GM12878 (cell line): ENCODE measurements at regions not wholly inside any gene's neighbourhood (a gene's known extent, or its start where the extent isn't known, plus 50 kb on each side); places are given as distances from the start of the nearest gene placed in this dataset.

Experiments
- ATAC-seq: fragments of 200-7000 bp; cut with Tn5 transposase; 3 replicates; pipeline ENCODE4 v1.9.1; 2020; ENCODE audit warnings: mild to moderate bottlenecking, moderate library complexity
- BruUV-seq: library from RNA; stranded (reverse); fragments of 400-500 nt; replicated peaks from 2 replicates; lab custom pipeline; 2021; lab: Mats Ljungman, UMichigan
- CTCF ChIA-PET: fragments of 300-600 bp; sonication (Branson Sonifier 250); formaldehyde crosslinking; extraction: SDS; loops from one replicate; lab custom pipeline; 2021; ENCODE audit warnings: inconsistent platforms; lab: Yijun Ruan, JAX
- POLR2A ChIA-PET: fragments of 350-600 bp; formaldehyde crosslinking; extraction: SDS; loops from one replicate; lab custom pipeline; 2021; ENCODE audit warnings: inconsistent platforms; lab: Charles Lee
- RAD21 ChIA-PET: fragments of 300-600 bp; sonication (Branson Sonifier 250); formaldehyde crosslinking; loops from one replicate; lab custom pipeline; 2023; ENCODE audit warnings: antibody characterized with exemption; ENCODE audit not compliant: unreplicated experiment; lab: Charles Lee
- SMC1A ChIA-PET: fragments of 300-600 bp; sonication (Branson Sonifier 250); formaldehyde crosslinking; loops from one replicate; lab custom pipeline; 2023; ENCODE audit not compliant: unreplicated experiment, uncharacterized antibody; lab: Charles Lee
- DNase-seq: peaks from one replicate; pipeline ENCODE4 v3.0.0-alpha.2; 2011; ENCODE audit warnings: low read depth, low spot score
- FAIRE-seq: peaks from 3 replicates; lab custom pipeline; 2011; peaks lifted over from hg19 to GRCh38; lab: Jason Lieb, UNC
- H2AFZ ChIP-seq: 2 replicates; pipeline ENCODE4 v1.6.0; 2011; ENCODE audit warnings: low read depth, low read length, control low read depth; ENCODE audit not compliant: control insufficient read depth
- H3K27ac ChIP-seq: 2 replicates; pipeline ENCODE4 v1.5.1; 2011; ENCODE audit warnings: control low read depth; ENCODE audit not compliant: control insufficient read depth, insufficient read depth
- H3K27me3 ChIP-seq, 2 experiments: replicated peaks in 1 of 2; 2 replicates each; pipeline versions ENCODE4 v1.6.0 to v1.6.1; 2011; ENCODE audit warnings: low read length in 1 of 2; ENCODE audit not compliant: control insufficient read depth in 2 of 2, insufficient read depth in 2 of 2
- H3K36me3 ChIP-seq, 2 experiments: 2 replicates each; pipeline ENCODE4 v1.5.1; 2011; ENCODE audit warnings: low read length in 1 of 2; ENCODE audit not compliant: control insufficient read depth in 2 of 2, insufficient read depth in 2 of 2
- H3K4me1 ChIP-seq: 2 replicates; pipeline ENCODE4 v1.6.1; 2011; ENCODE audit warnings: mild to moderate bottlenecking, low read length, moderate library complexity, mixed read lengths; ENCODE audit not compliant: control insufficient read depth, insufficient read depth
- H3K4me2 ChIP-seq: 2 replicates; pipeline ENCODE4 v1.6.0; 2011; ENCODE audit warnings: control low read depth; ENCODE audit not compliant: control insufficient read depth, insufficient read depth
- H3K4me3 ChIP-seq: fragments of 200-600 bp; sonication (generic); 2 replicates; pipeline ENCODE4 v1.5.1; 2016
- H3K79me2 ChIP-seq: 2 replicates; pipeline ENCODE4 v1.6.0; 2011; ENCODE audit warnings: low read length; ENCODE audit not compliant: control insufficient read depth, insufficient read depth
- H3K9ac ChIP-seq: 2 replicates; pipeline ENCODE4 v1.8.0; 2011; ENCODE audit warnings: low read length, control low read depth, mixed read lengths; ENCODE audit not compliant: control insufficient read depth, insufficient read depth
- H3K9me3 ChIP-seq: replicated peaks from 3 replicates; pipeline ENCODE4 v1.5.1; 2011; ENCODE audit warnings: mild to moderate bottlenecking, low read length; ENCODE audit not compliant: control insufficient read depth, insufficient read depth
- H4K20me1 ChIP-seq: 2 replicates; pipeline ENCODE4 v1.6.0; 2011; ENCODE audit not compliant: control insufficient read depth, insufficient read depth
- CREB1 ChIP-seq: IDR thresholded peaks from 2 replicates; pipeline ENCODE4 v1.6.1; 2012; ENCODE audit warnings: low read depth, mild to moderate bottlenecking, inconsistent platforms
- EED ChIP-seq: sonication (generic); IDR thresholded peaks from 2 replicates; pipeline ENCODE4 v1.6.1; 2016; ENCODE audit warnings: antibody characterized with exemption, low read depth
- NKRF ChIP-seq: fragments of 450-650 bp; conservative IDR thresholded peaks from 2 replicates; pipeline ENCODE4 v1.6.1; 2017; ENCODE audit warnings: mild to moderate bottlenecking, moderate library complexity
- NR2F1 ChIP-seq: fragments of 450-650 bp; conservative IDR thresholded peaks from 2 replicates; pipeline ENCODE4 v1.6.1; 2017; ENCODE audit warnings: mild to moderate bottlenecking
- PAX8 ChIP-seq: fragments of 450-650 bp; IDR thresholded peaks from 2 replicates; pipeline ENCODE4 v1.6.1; 2017; ENCODE audit warnings: mild to moderate bottlenecking, moderate library complexity
- PML ChIP-seq: IDR thresholded peaks from 2 replicates; pipeline ENCODE4 v1.6.1; 2012; ENCODE audit warnings: low read length, inconsistent platforms
- POLR2A ChIP-seq: IDR thresholded peaks from 2 replicates; pipeline ENCODE4 v1.6.1; 2011; ENCODE audit warnings: low read depth, mild to moderate bottlenecking, low read length
- RBBP5 ChIP-seq: fragments of 200-600 bp; sonication (generic); conservative IDR thresholded peaks from 2 replicates; pipeline ENCODE4 v1.6.1; 2016
- SP1 ChIP-seq: IDR thresholded peaks from one replicate; pipeline ENCODE4 v1.6.1; 2011; ENCODE audit warnings: low read depth, low read length
- YBX1 ChIP-seq: fragments of 450-650 bp; IDR thresholded peaks from 2 replicates; pipeline ENCODE4 v1.6.1; 2016; ENCODE audit warnings: antibody characterized with exemption
- ZSCAN29 ChIP-seq: fragments of 450-650 bp; IDR thresholded peaks from 2 replicates; pipeline ENCODE4 v1.6.1; 2017; ENCODE audit warnings: mild to moderate bottlenecking, moderate library complexity
- WGBS: methylation state at CpG from one replicate; pipeline ENCODE4 v1.1.6; 2016; ENCODE audit warnings: low lambda C conversion rate; ENCODE audit not compliant: insufficient replicate concordance, insufficient coverage; ENCODE audit errors: missing lambda C conversion rate; 5-methylcytosine and 5-hydroxymethylcytosine counted together
- in situ Hi-C: fragments of 300-500 bp; cut with MboI; formaldehyde crosslinking; loops from 9 replicates; pipeline ENCODE4 v1.14.3; 2018; ENCODE audit warnings: mixed read lengths
- intact Hi-C: fragments of 100-400 bp; cut with micrococcal nuclease; formaldehyde crosslinking; loops from one replicate; pipeline ENCODE4 v1.14.2; 2022; ENCODE audit not compliant: unreplicated experiment
- TF ChIP-seq, protein P1 (sequence below): IDR thresholded peaks from 2 replicates; pipeline ENCODE4 v1.6.1; 2011; ENCODE audit warnings: low read depth, low read length, improper control_type of control experiment, borderline replicate concordance
- TF ChIP-seq, protein P2 (sequence below): fragments of 450-650 bp; formaldehyde crosslinking; IDR thresholded peaks from 2 replicates; pipeline ENCODE4 v1.4.0; 2022; ENCODE audit warnings: mild to moderate bottlenecking, moderate library complexity

DNA sequence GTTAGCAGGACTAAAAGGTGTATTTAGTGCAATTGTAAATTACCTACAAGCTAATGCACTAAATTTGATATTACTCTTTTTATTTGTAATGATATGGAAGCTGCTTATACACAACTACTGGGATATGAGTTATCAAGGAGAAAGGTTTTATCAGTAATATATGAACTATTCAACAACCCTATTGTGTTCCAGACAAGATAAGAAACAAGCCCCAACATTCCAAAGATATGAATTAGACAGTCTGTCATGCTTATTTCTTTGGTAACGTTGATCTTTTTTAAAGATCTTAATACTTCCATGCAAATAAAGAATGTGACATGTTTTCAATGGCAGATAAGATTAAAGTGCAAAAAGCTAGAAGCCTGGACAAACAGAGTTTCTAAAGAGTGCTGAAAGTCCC is 314.0 kb upstream of the THBS1 start:
- intact Hi-C loops (no loop called here), in situ Hi-C loops (no loop called here)
- FAIRE-seq (no peak), DNase-seq (no peak), ATAC-seq (no peak)
- TF ChIP-seq SP1 (no peak), EED (no peak), PAX8 (no peak), ZSCAN29 (no peak), NKRF (no peak), PML (no peak), RBBP5 (no peak), CREB1 (no peak), YBX1 (no peak), POLR2A (no peak), NR2F1 (no peak)
- TF ChIP-seq, protein P1, sequence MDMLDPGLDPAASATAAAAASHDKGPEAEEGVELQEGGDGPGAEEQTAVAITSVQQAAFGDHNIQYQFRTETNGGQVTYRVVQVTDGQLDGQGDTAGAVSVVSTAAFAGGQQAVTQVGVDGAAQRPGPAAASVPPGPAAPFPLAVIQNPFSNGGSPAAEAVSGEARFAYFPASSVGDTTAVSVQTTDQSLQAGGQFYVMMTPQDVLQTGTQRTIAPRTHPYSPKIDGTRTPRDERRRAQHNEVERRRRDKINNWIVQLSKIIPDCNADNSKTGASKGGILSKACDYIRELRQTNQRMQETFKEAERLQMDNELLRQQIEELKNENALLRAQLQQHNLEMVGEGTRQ, result no peak
- TF ChIP-seq, protein P2, sequence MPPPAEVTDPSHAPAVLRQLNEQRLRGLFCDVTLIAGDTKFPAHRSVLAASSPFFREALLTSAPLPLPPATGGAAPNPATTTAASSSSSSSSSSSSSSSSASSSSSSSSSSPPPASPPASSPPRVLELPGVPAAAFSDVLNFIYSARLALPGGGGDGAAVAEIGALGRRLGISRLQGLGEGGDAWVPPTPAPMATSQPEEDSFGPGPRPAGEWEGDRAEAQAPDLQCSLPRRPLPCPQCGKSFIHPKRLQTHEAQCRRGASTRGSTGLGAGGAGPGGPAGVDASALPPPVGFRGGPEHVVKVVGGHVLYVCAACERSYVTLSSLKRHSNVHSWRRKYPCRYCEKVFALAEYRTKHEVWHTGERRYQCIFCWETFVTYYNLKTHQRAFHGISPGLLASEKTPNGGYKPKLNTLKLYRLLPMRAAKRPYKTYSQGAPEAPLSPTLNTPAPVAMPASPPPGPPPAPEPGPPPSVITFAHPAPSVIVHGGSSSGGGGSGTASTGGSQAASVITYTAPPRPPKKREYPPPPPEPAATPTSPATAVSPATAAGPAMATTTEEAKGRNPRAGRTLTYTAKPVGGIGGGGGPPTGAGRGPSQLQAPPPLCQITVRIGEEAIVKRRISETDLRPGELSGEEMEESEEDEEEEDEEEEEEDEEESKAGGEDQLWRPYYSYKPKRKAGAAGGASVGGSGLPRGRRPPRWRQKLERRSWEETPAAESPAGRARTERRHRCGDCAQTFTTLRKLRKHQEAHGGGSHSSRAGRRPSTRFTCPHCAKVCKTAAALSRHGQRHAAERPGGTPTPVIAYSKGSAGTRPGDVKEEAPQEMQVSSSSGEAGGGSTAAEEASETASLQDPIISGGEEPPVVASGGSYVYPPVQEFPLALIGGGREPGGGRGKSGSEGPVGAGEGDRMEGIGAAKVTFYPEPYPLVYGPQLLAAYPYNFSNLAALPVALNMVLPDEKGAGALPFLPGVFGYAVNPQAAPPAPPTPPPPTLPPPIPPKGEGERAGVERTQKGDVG, result no peak
- Histone ChIP-seq H3K4me1 (no peaks in the 10 kb centered on the region), H3K4me3 (no peak overlapping the region), H2AFZ (no peak overlapping the region), H3K9ac (no peak overlapping the region), H3K9me3 (no peaks in the 10 kb centered on the region), H3K4me2 (no peak overlapping the region), H3K27me3 (no peaks in the 10 kb centered on the region), H3K27ac (no peak overlapping the region), H3K36me3 (no peaks in the 10 kb centered on the region), H3K79me2 (no peaks in the 10 kb centered on the region), H4K20me1 (no peaks in the 10 kb centered on the region)
- POLR2A ChIA-PET, result no interaction called here
- CTCF ChIA-PET, result interaction anchor here (1.3 to 1.4 kb wide), 2 partner anchors 10 to 313 kb away, joined by 3 to 5 read pairs; no protein-coding TSS in a partner anchor
- SMC1A ChIA-PET, result no interaction called here
- RAD21 ChIA-PET, result no interaction called here
- BruUV-seq, result no TSS peak
- WGBS, result 61% methylated on average over 1 of the region's 1 CpG
